AG04449 (cell line): ENCODE measurements at regions not wholly inside any gene's neighbourhood (a gene's known extent, or its start where the extent isn't known, plus 50 kb on each side); places are given as distances from the start of the nearest gene placed in this dataset.

Experiments
- CTCF ChIA-PET: fragments of 350-600 bp; formaldehyde crosslinking; extraction: SDS; loops from one replicate; lab custom pipeline; 2021; ENCODE audit warnings: antibody characterized with exemption; lab: Yijun Ruan, JAX
- POLR2A ChIA-PET: fragments of 400-600, 350-600 bp; formaldehyde crosslinking; extraction: SDS; loops from one replicate; lab custom pipeline; 2020; ENCODE audit warnings: antibody characterized with exemption, inconsistent platforms; lab: Yijun Ruan, JAX
- DNase-seq: peaks from one replicate; pipeline ENCODE4 v3.0.0-alpha.2; 2010; ENCODE audit warnings: low read depth, low spot score
- H3K4me3 ChIP-seq: 2 replicates; pipeline ENCODE4 v1.5.1; 2011; ENCODE audit warnings: low read depth, mild to moderate bottlenecking, control low read depth, low read length
- CTCF ChIP-seq: IDR thresholded peaks from one replicate; pipeline ENCODE4 v1.5.1; 2011; ENCODE audit warnings: mild to moderate bottlenecking, moderate library complexity, low read length, control low read depth, inconsistent platforms; ENCODE audit not compliant: insufficient read depth; ENCODE audit errors: missing control alignments

- TF ChIP-seq CTCF: no peak
- no peak for DNase-seq
- POLR2A ChIA-PET: no interaction called here
- CTCF ChIA-PET: no interaction called here
- H3K4me3 ChIP-seq: no peak overlapping the region
Observed at GRCh38 chr13:90171649-90172048, 1175.8 kb upstream of the MIR17HG start.

- H3K4me3 ChIP-seq: no peak overlapping the region
- ChIA-PET CTCF (no interaction called here), POLR2A (no interaction called here)
- no peak for TF ChIP-seq CTCF
- DNase-seq: no peak
Observed at GRCh38 chr13:90177512-90177911, 1170.0 kb upstream of the MIR17HG start.

- ChIA-PET CTCF (no interaction called here), POLR2A (no interaction called here)
- H3K4me3 ChIP-seq: no peak overlapping the region
- no peak for DNase-seq
- TF ChIP-seq CTCF: no peak
Observed at GRCh38 chr13:90184355-90184754, 1163.1 kb upstream of the MIR17HG start.

- no peak for TF ChIP-seq CTCF
- no peak overlapping the region for H3K4me3 ChIP-seq
- DNase-seq: no peak
- ChIA-PET CTCF (no interaction called here), POLR2A (no interaction called here)
Observed at GRCh38 chr13:90185734-90186133, 1161.8 kb upstream of the MIR17HG start.

- CTCF ChIA-PET: no interaction called here
- POLR2A ChIA-PET: no interaction called here
- TF ChIP-seq CTCF: no peak
- no peak overlapping the region for H3K4me3 ChIP-seq
- no peak for DNase-seq
Observed at GRCh38 chr13:90187478-90188350, 1159.8 kb upstream of the MIR17HG start.

- no peak overlapping the region for H3K4me3 ChIP-seq
- POLR2A ChIA-PET: no interaction called here
- no peak for TF ChIP-seq CTCF
- DNase-seq: no peak
- CTCF ChIA-PET: no interaction called here
Observed at GRCh38 chr13:90188351-90188636, 1159.2 kb upstream of the MIR17HG start.
